Stomach (tissue), 8 donors: ENCODE measurements at regions not wholly inside any gene's neighbourhood (a gene's known extent, or its start where the extent isn't known, plus 50 kb on each side); places are given as distances from the start of the nearest gene placed in this dataset.

Source experiments
- DNase-seq, 2 donors: peaks; one replicate each; pipeline versions ENCODE4 v3.0.0 to v3.0.0-alpha.2; 2013 to 2019
- H3K27ac ChIP-seq, 5 donors: fragments of 200-600 bp in 4 of 5; sonication (generic) in 4 of 5; one replicate each; pipeline ENCODE4 v1.5.1; 2013 to 2019; ENCODE audit warnings: mild to moderate bottlenecking in 1 of 5, moderate library complexity in 1 of 5
- H3K27me3 ChIP-seq, 3 donors: fragments of 200-600 bp; sonication (generic); one replicate each; pipeline ENCODE4 v1.5.1; 2017 to 2019; ENCODE audit warnings: mixed run types in 1 of 3
- H3K36me3 ChIP-seq, 4 donors: fragments of 200-600 bp; sonication (generic); 1 replicate in 3 of 4; 2 replicates in 1 of 4; pipeline ENCODE4 v1.5.1; 2016 to 2019
- H3K4me1 ChIP-seq, 4 donors: fragments of 200-600 bp; sonication (generic); one replicate each; pipeline ENCODE4 v1.5.1; 2016 to 2019
- H3K4me3 ChIP-seq, 4 donors: fragments of 200-600 bp; sonication (generic) in 3 of 4; one replicate each; pipeline ENCODE4 v1.5.1; 2016 to 2019; ENCODE audit warnings: mild to moderate bottlenecking in 1 of 4
- H3K9me3 ChIP-seq, 4 donors: fragments of 200-600 bp; sonication (generic); one replicate each; pipeline ENCODE4 v1.5.1; 2016 to 2019
- CTCF ChIP-seq, 7 experiments: fragments of 450-650 bp in 4 of 7; fragments of 200-600 bp in 3 of 7; sonication (generic) in 3 of 7; IDR thresholded peaks; one replicate each; pipeline ENCODE4 v1.5.1; 2016 to 2019; ENCODE audit warnings: antibody characterized with exemption in 7 of 7, control low read depth in 2 of 7, mild to moderate bottlenecking in 1 of 7
- EP300 ChIP-seq: sonication (generic); formaldehyde crosslinking; IDR thresholded peaks from one replicate; pipeline ENCODE4 v1.6.1; 2017; ENCODE audit warnings: antibody characterized with exemption
- POLR2A ChIP-seq, 4 donors: fragments of 450-650 bp; IDR thresholded peaks; one replicate each; pipeline ENCODE4 v1.6.1; 2016; ENCODE audit warnings: antibody characterized with exemption in 4 of 4, control low read depth in 2 of 4, mild to moderate bottlenecking in 1 of 4, moderate library complexity in 1 of 4
- POLR2AphosphoS5 ChIP-seq, 3 donors: sonication (generic); formaldehyde crosslinking; IDR thresholded peaks; one replicate each; pipeline ENCODE4 v1.6.1; 2016; ENCODE audit warnings: antibody characterized with exemption in 3 of 3
- WGBS, 5 donors: extraction: QIAGEN DNeasy Blood & Tissue Kit in 3 of 5; methylation state at CpG; one replicate each; pipeline versions ENCODE4 v1.1.5 to v1.1.7; 2013 to 2018; 5-methylcytosine and 5-hydroxymethylcytosine counted together
- intact Hi-C: fragments of 100-400 bp; cut with DNase I; formaldehyde crosslinking; loops from one replicate; pipeline ENCODE4 v1.15.1; 2023; ENCODE audit warnings: low total_unique reads
- donor health status: healthy with polysubstance abuse.
- donor health status: Bipolar disorder and iron deficiency.
- donor health status: healthy.

GRCh38 chr13:104854698-104855097, 1680.8 kb downstream of the EFNB2 start:
- intact Hi-C loops = no loop called here
- TF ChIP-seq EP300 = no peak

GRCh38 chr13:104854007-104854406, 1681.5 kb downstream of the EFNB2 start:
- no peaks in the 10 kb centered on the region for H3K27me3 ChIP-seq
- H3K9me3 ChIP-seq = no peaks in the 10 kb centered on the region
- no peak overlapping the region for H3K4me3 ChIP-seq
- 68 to 86% (median 82%) methylated on average over 7 to 8 of the region's 8 CpGs for WGBS, 5 donors
- intact Hi-C loops = no loop called here
- TF ChIP-seq EP300 = no peak
- TF ChIP-seq POLR2AphosphoS5 (IDR thresholded peaks at IDR 0.05) = no peak
- TF ChIP-seq POLR2A (IDR thresholded peaks at IDR 0.05) = no peak
- no peak for TF ChIP-seq CTCF (IDR thresholded peaks at IDR 0.05)
- H3K36me3 ChIP-seq = no peaks in the 10 kb centered on the region
- DNase-seq = no peak
- H3K27ac ChIP-seq = no peak overlapping the region
- H3K4me1 ChIP-seq = no peaks in the 10 kb centered on the region

More at GRCh38 chr13:104854698-104855097, 1680.8 kb downstream of the EFNB2 start:
- Histone ChIP-seq H3K36me3 (no peaks in the 10 kb centered on the region), H3K27ac (no peak overlapping the region), H3K9me3 (no peaks in the 10 kb centered on the region), H3K4me3 (no peak overlapping the region), H3K27me3 (no peaks in the 10 kb centered on the region), H3K4me1 (no peaks in the 10 kb centered on the region)
- 91 to 98% (median 97%) methylated on average over 5 of the region's 5 CpGs for whole genome bisulfite sequencing, 5 donors
- DNase-seq = no peak

- WGBS, 5 donors = 24 to 43% (median 36%) methylated on average over 3 of the region's 3 CpGs
- H3K9me3 ChIP-seq = no peaks in the 10 kb centered on the region
- no peak overlapping the region for H3K4me3 ChIP-seq
- H3K27me3 ChIP-seq = no peaks in the 10 kb centered on the region
- DNase-seq = peak in 1 of 2 donors; percentile 31
- H3K36me3 ChIP-seq = no peaks in the 10 kb centered on the region
- intact Hi-C loops = no loop called here
- no peaks in the 10 kb centered on the region for H3K4me1 ChIP-seq
- H3K27ac ChIP-seq = no peak overlapping the region
- TF ChIP-seq POLR2AphosphoS5 (IDR thresholded peaks at IDR 0.05) (no peak), EP300 (no peak), POLR2A (IDR thresholded peaks at IDR 0.05) (no peak), CTCF (IDR thresholded peaks at IDR 0.05) (no peak)
Observed at GRCh38 chr13:104847922-104848321, 1687.5 kb downstream of the EFNB2 start.

- H3K9me3 ChIP-seq = no peaks in the 10 kb centered on the region
- H3K4me1 ChIP-seq = no peaks in the 10 kb centered on the region
- intact Hi-C loops = no loop called here
- no peak for TF ChIP-seq POLR2A (IDR thresholded peaks at IDR 0.05)
- TF ChIP-seq CTCF (IDR thresholded peaks at IDR 0.05) = no peak
- no peak for TF ChIP-seq POLR2AphosphoS5 (IDR thresholded peaks at IDR 0.05)
- no peak for TF ChIP-seq EP300
- H3K27ac ChIP-seq = no peak overlapping the region
- H3K27me3 ChIP-seq = no peaks in the 10 kb centered on the region
- DNase-seq = no peak
- no peak overlapping the region for H3K4me3 ChIP-seq
- no peaks in the 10 kb centered on the region for H3K36me3 ChIP-seq
Observed at GRCh38 chr13:104843401-104843800, 1692.1 kb downstream of the EFNB2 start.

GRCh38 chr13:104841110-104841509, 1694.4 kb downstream of the EFNB2 start:
- 89 to 97% (median 92%) methylated on average over 6 of the region's 6 CpGs for WGBS, 5 donors
- H3K27ac ChIP-seq = no peak overlapping the region
- TF ChIP-seq POLR2A (IDR thresholded peaks at IDR 0.05) = no peak
- TF ChIP-seq EP300 = no peak
- no peak for TF ChIP-seq POLR2AphosphoS5 (IDR thresholded peaks at IDR 0.05)
- no peak for TF ChIP-seq CTCF (IDR thresholded peaks at IDR 0.05)
- no peaks in the 10 kb centered on the region for H3K9me3 ChIP-seq
- no peak for DNase-seq
- no peaks in the 10 kb centered on the region for H3K4me1 ChIP-seq
- no peaks in the 10 kb centered on the region for H3K36me3 ChIP-seq
- intact Hi-C loops = no loop called here
- no peaks in the 10 kb centered on the region for H3K27me3 ChIP-seq
- H3K4me3 ChIP-seq = no peak overlapping the region
